ENCODE measurements at regions not wholly inside any gene's neighbourhood (a gene's known extent, or its start where the extent isn't known, plus 50 kb on each side); places are given as distances from the start of the nearest gene placed in this dataset.

DNA sequence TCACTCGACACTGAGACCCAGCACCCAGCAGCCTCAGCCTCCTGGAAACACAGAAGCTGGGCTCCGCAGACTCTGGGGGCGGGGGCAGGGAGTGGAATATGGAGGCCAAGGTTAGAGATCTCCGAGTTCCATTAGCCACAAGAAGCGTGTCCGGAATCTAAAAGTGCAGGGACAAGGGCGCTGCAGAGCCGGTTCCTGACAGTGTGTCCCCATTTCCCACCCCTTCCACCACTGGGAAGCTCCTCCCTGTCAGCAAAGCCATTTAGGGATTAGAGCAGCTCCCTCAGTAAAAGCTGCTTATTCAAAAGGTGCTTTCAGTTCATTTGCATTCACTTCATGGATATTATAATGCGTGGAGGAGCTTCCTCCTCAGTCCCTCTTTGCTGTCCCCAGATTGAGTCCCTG, 74.1 kb upstream of the HSPA9 start:
- Histone ChIP-seq H3K9me3 (no peaks in the 10 kb centered on the region), H3K27me3 (ENCODE audit: low read depth) (no peaks in the 10 kb centered on the region), H3K4me1 (peaks cover 23% of the 10 kb centered on the region), H3K4me3 (no peak overlapping the region), H3K36me3 (replicated peaks) (no peaks in the 10 kb centered on the region)
- peak; percentile 87 to 98 for DNase-seq (ENCODE audit: low spot score in 2 of 2)
- in situ Hi-C loops (cut with MboI; ENCODE audit: low sequenced_read_pairs) = no loop called here

DNA sequence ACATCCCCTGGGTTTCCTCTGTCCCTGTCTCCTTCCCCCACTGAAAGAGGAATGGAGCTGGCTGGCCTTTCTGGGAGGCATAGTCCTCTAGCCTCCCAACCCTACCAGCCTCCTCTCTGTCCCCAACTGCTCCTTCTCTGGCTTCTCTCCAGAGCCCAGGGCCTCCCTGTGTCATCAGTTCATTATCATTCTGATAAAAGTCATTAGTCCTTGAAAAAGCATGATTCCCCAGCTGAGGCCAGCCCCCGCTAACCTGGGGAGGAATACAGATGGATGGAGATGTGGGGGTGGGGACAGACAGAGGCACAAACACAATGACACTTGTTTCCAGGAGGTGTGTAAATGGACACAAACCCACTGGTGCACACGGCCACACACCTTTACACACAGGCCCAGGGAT, 73.6 kb upstream of the HSPA9 start:
- Histone ChIP-seq H3K4me3 (no peak overlapping the region), H3K9me3 (no peaks in the 10 kb centered on the region), H3K27me3 (ENCODE audit: low read depth) (no peaks in the 10 kb centered on the region), H3K36me3 (replicated peaks) (no peaks in the 10 kb centered on the region), H3K4me1 (peaks cover 23% of the 10 kb centered on the region)
- in situ Hi-C loops (cut with MboI; ENCODE audit: low sequenced_read_pairs) = no loop called here
- DNase-seq (ENCODE audit: low spot score in 2 of 2) = peak in 1 of 2 experiments; percentile 32

DNA sequence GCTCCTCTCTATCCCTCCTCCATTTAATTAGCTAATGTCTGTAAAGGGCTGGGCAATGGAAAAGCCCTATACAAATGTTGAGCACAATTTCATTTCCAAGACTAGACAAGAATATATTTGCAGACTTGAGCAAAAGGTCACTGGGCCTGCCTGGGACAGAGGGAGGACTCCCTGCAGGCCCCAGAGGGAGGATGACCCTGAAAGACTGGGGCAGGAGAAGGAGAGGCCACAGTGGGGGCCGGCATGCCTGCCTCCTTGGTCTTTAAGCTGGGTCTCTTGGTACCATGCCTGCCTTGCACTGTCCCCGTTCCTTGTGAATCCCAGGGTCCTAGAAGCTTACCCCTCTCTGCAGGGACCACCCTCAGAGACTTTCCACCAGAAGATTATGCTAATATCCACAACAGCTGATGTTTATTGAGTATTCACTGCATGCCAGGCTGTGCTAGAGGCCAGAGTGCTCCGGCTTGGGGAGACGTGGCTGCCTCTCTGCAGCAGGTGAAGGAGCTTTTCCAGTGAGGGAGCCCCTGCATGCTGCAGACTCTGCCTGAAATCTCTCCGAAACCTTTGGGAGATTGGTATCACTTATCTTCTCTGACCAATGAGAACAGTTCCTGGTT, 72.7 kb upstream of the HSPA9 start:
- Histone ChIP-seq H3K4me3 (no peak overlapping the region), H3K27me3 (ENCODE audit: low read depth) (no peaks in the 10 kb centered on the region)
- in situ Hi-C loops (cut with MboI; ENCODE audit: low sequenced_read_pairs) = no loop called here

DNA sequence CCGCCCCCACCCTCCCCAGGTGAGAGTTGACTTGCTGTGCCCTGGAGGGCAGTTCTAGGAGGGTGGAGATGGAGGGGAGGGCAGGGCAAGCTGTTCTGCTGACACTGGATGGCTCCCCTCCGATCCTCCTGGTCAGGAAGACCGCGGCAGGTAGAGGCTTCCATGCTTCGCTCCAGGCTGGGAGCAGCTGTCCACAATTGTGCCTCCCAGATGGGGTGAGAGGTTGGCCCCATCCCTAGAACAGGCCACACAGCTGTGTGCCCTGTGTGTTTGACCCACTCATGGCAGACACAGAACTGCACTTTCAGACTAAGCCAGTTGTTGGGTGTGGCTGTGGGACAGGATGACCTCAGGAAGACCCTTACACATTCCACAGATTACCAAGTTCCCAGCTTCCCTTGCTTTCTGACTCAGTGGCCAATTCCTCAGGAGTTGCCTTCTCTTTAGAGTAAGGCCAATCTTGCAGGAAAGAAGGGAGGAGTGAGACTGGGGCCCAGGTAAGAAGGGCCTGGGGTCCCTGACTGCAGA, 72.1 kb upstream of the HSPA9 start:
- Histone ChIP-seq H3K36me3 (replicated peaks) (no peaks in the 10 kb centered on the region), H3K4me3 (no peak overlapping the region), H3K4me1 (peaks cover 23% of the 10 kb centered on the region), H3K9me3 (no peaks in the 10 kb centered on the region), H3K27me3 (ENCODE audit: low read depth) (no peaks in the 10 kb centered on the region)
- in situ Hi-C loops (cut with MboI; ENCODE audit: low sequenced_read_pairs) = no loop called here
- DNase-seq (ENCODE audit: low spot score in 2 of 2) = no peak

More for the DNA sequence above, 72.7 kb upstream of the HSPA9 start:
- no peaks in the 10 kb centered on the region for H3K9me3 ChIP-seq
- DNase-seq (ENCODE audit: low spot score in 2 of 2) = peak in 1 of 2 experiments; percentile 31
- H3K4me1 ChIP-seq = peaks cover 23% of the 10 kb centered on the region
- no peaks in the 10 kb centered on the region for H3K36me3 ChIP-seq (replicated peaks)

DNA sequence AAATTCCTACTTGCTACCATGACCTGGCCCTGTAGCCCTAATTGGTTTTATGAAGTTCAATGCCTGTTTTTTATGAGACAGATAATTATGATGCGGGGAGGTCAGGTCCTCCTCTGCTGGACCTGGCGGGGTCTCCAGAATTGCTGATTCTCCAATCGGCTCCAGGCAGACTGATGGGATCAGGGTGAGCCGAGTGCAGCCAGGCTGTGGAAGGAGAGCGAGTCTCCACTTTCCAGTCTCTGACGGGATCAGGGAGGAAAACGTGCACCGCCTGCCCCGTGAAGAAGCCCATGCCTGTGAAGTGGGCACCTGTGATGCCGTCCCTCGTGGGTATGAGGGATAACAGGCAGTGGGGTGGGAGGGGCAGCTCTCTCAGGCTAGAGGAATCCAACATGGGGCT, 71.5 kb upstream of the HSPA9 start:
- Histone ChIP-seq H3K27me3 (ENCODE audit: low read depth) (no peaks in the 10 kb centered on the region), H3K9me3 (no peaks in the 10 kb centered on the region), H3K4me1 (peaks cover 23% of the 10 kb centered on the region), H3K36me3 (replicated peaks) (no peaks in the 10 kb centered on the region), H3K4me3 (no peak overlapping the region)
- no peak for DNase-seq (ENCODE audit: low spot score in 2 of 2)
- in situ Hi-C loops (cut with MboI; ENCODE audit: low sequenced_read_pairs) = no loop called here

DNA sequence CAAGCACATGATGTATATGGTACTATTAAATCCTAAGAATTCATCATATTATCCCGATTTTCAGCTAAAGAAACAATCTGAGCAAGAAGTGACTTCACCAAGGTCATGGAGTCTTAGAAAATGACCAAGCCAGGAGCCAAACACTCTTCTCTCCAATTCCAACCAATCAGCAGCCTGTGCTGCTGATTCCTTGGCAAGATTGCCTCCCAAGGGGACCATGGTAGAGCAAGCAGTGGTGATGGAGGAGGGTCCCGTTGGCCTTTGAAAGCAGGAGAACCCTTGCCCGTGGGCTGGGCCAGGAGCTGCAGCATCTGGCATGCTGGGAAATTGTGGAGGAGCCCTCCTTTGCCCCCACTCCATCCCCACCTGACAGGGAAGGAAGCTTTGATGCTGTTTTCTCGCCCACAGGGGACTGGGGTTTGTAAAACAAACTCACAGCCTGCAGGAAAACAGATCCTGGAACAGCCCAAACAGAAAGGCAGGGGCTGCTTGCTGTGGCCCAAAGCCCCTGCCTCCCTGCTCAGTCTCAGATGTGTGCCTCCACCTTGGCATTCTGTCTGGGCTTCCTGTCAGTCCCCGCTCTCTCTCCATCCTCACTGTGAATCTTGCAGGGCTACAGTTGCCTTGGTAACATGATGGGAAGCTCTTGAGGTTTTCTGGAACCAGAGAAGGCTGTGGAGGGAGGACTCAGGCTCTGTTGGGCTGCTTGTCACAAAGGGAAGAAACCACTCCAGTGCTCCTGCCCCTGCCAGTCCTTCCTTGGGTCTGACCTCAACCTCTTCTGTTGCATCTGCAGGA, 70.8 kb upstream of the HSPA9 start:
- Histone ChIP-seq H3K4me1 (peaks cover 23% of the 10 kb centered on the region), H3K36me3 (replicated peaks) (no peaks in the 10 kb centered on the region), H3K27me3 (ENCODE audit: low read depth) (no peaks in the 10 kb centered on the region), H3K9me3 (no peaks in the 10 kb centered on the region), H3K4me3 (no peak overlapping the region)
- DNase-seq (ENCODE audit: low spot score in 2 of 2) = no peak
- in situ Hi-C loops (cut with MboI; ENCODE audit: low sequenced_read_pairs) = no loop called here

DNA sequence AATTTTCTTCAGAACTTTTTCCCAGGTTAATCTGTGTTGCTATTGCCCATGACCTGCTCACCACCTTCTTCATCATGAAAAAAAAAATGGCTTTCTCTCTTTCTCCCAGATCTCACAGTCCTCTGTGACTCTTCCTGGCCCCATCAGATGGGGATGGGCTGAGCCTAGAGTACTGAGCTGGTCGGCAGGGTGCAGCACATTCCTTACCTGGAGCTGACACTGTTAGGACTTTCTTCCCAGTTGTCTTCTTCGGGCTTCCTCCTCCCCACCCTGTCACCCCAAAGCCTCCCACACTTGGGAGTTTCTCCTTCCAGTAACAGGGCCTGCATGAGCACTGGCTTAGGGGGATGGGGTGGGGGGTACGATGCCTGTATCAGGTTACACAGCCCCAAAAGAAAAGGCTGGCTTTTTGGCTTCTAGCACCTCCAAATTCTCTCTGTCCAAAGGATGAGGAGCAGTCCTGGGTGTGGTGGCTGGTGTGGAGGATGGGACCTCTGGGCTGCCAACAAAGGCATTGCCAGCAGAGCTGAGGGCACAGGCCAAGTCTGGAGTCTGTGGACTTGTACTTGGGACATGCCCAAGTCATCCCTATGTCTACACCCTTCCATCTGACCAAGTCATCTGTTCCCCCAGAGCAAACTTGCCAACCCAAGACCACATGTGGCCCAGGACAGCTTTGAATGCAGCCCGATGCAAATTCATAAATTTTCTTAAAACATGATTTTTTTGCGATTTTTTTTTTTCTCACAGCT, 68.0 kb upstream of the HSPA9 start:
- Histone ChIP-seq H3K4me1 (peaks cover 5% of the 10 kb centered on the region), H3K36me3 (replicated peaks) (no peaks in the 10 kb centered on the region), H3K4me3 (no peak overlapping the region), H3K9me3 (no peaks in the 10 kb centered on the region), H3K27me3 (ENCODE audit: low read depth) (no peaks in the 10 kb centered on the region)
- in situ Hi-C loops (cut with MboI; ENCODE audit: low sequenced_read_pairs) = no loop called here
- no peak for DNase-seq (ENCODE audit: low spot score in 2 of 2)

DNA sequence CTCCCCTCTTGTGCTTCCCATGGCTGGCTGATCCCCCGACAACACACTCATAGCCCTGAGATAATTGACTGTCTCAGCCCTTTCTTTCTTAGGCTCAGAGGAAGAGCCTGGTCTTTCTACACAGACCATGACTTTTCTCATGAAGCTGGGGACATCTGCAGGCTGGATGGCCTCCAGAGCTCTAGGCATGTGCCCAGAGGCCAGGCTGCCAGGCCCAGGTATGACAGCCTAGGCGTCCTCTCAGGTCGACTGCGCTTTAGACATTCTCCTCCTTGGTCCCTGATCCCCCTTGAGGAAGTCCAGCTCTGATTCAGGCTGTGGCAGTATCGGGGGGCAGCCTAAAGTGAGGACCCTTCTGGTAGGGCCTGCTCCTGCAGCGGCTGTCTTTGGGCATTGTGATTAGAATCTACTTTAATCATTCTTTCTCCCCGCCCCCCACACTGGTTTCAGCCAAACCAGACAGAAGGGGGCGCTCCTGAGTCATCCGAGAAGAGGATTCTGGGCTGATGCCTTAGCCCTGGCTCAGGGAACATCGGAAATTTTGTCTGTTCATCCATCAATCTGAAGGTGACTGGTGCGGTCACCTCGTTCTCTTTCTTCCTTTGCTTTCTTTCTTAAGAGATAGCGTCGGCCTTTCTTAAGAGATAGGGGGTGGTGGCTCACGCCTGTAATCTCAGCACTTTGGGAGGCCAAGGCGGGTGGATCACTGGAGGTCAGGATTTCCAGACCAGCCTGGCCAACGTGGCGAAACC, 66.5 kb upstream of the HSPA9 start:
- in situ Hi-C loops (cut with MboI; ENCODE audit: low sequenced_read_pairs) = no loop called here
- peak; percentile 66 to 96 for DNase-seq (ENCODE audit: low spot score in 2 of 2)

DNA sequence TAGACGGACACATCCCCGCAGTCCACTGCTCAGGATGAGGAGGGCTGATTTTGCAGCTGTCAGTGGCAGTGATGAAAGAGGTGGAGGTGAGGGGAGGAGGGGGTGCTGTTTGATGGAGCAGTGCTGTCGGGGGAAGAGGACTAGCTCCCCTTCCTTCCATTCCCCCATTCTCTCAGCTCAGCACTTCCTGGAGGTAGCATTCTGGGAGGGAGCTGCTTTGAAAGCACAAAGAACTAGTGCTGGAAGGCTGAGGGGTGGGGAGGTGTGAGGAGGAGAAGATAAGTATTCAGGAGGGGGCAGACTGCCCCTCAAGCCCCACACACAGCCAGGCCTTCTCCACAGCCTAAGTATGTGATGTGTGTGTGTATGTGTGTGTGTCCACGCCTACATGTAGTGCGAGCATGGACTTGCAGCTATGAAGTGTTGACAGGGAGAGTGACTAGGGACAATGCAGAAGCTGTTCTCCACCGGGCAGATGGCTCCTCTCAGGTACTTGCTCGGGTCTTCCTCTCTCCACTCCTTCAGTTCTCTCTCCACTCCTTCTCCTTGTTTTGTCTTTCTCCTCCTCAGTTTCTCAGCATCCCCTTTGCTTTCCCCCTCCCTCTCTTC, 65.5 kb upstream of the HSPA9 start:
- in situ Hi-C loops (cut with MboI; ENCODE audit: low sequenced_read_pairs) = no loop called here
- Histone ChIP-seq H3K27me3 (ENCODE audit: low read depth) (no peaks in the 10 kb centered on the region), H3K4me3 (no peak overlapping the region), H3K36me3 (replicated peaks) (no peaks in the 10 kb centered on the region), H3K4me1 (no peaks in the 10 kb centered on the region), H3K9me3 (no peaks in the 10 kb centered on the region)
- DNase-seq (ENCODE audit: low spot score in 2 of 2) = no peak

More for the DNA sequence above, 66.5 kb upstream of the HSPA9 start:
- Histone ChIP-seq H3K36me3 (replicated peaks) (no peaks in the 10 kb centered on the region), H3K27me3 (ENCODE audit: low read depth) (no peaks in the 10 kb centered on the region), H3K4me3 (no peak overlapping the region), H3K9me3 (no peaks in the 10 kb centered on the region), H3K4me1 (no peaks in the 10 kb centered on the region)

DNA sequence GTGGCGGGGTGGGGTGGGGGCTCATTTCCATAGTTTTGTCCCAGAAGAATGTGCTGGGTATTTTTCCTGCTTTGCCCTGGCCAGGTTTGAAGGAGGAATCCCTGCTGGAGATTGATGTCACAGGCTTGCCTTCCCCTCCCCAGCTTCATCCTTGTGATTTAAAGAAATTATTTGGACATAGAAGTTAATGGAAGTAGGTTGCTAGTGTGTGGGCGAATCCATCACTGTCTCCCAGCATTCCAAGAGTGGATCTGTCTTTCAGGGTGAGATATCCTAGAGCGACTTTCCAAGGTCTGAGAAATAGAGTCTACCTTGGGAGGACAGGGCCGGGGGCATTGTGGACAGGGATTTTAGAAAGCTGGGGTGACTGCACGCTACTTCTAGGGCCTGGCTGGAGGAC, 64.9 kb upstream of the HSPA9 start:
- DNase-seq (ENCODE audit: low spot score in 2 of 2) = no peak
- Histone ChIP-seq H3K4me1 (no peaks in the 10 kb centered on the region), H3K27me3 (ENCODE audit: low read depth) (no peaks in the 10 kb centered on the region), H3K36me3 (replicated peaks) (no peaks in the 10 kb centered on the region), H3K9me3 (no peaks in the 10 kb centered on the region), H3K4me3 (no peak overlapping the region)
- in situ Hi-C loops (cut with MboI; ENCODE audit: low sequenced_read_pairs) = no loop called here

DNA sequence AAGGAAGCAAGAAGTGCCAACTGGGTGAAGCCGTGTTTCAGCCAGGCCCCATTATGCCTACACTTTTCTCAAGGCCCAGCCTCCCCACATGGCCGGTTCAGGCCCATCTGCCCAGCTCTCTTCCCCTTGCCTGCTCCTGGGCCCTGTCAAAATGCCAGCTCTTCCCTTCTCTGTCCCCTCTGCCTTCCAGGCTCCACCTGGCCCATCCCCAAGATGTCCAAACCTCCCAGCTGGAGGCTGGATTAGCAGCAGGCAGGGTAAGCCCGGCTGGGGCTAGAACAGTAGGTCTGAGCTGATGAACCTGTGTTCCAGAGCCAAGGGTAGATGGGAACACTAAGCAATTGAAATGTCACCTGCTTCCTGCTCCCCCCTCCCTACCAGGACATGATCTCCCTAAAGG, 64.1 kb upstream of the HSPA9 start:
- Histone ChIP-seq H3K4me1 (no peaks in the 10 kb centered on the region), H3K27me3 (ENCODE audit: low read depth) (no peaks in the 10 kb centered on the region), H3K9me3 (no peaks in the 10 kb centered on the region), H3K4me3 (no peak overlapping the region), H3K36me3 (replicated peaks) (no peaks in the 10 kb centered on the region)
- in situ Hi-C loops (cut with MboI; ENCODE audit: low sequenced_read_pairs) = loop anchor here (10.0 kb wide), 1 partner anchor 625 kb away; no protein-coding TSS in a partner anchor
- DNase-seq (ENCODE audit: low spot score in 2 of 2) = no peak

DNA sequence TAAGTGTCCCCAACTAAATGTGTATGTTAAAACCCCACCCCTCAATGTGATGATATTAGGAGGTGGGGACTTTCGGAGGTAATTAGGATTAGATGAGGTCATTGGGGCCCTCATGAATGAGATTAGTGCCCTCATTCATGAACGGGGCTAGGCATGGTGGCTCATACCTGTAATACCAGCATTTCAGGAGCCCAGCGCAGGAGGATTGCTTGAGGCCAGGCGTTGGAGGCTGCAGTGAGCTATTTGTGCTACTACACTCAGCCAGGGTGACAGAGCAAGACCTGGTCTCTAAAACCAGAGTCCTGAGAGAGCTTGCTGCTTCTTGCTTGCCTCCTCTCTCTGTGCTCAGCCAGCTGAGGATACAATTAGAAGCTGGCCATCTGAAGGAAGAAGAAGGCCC, 62.1 kb upstream of the HSPA9 start:
- no peak for DNase-seq (ENCODE audit: low spot score in 2 of 2)
- no peaks in the 10 kb centered on the region for H3K9me3 ChIP-seq
- in situ Hi-C loops (cut with MboI; ENCODE audit: low sequenced_read_pairs) = loop anchor here (10.0 kb wide), 1 partner anchor 628 kb away; no protein-coding TSS in a partner anchor
- no peaks in the 10 kb centered on the region for H3K4me1 ChIP-seq
- no peaks in the 10 kb centered on the region for H3K36me3 ChIP-seq (replicated peaks)
- H3K4me3 ChIP-seq = no peak overlapping the region
- no peaks in the 10 kb centered on the region for H3K27me3 ChIP-seq (ENCODE audit: low read depth)

DNA sequence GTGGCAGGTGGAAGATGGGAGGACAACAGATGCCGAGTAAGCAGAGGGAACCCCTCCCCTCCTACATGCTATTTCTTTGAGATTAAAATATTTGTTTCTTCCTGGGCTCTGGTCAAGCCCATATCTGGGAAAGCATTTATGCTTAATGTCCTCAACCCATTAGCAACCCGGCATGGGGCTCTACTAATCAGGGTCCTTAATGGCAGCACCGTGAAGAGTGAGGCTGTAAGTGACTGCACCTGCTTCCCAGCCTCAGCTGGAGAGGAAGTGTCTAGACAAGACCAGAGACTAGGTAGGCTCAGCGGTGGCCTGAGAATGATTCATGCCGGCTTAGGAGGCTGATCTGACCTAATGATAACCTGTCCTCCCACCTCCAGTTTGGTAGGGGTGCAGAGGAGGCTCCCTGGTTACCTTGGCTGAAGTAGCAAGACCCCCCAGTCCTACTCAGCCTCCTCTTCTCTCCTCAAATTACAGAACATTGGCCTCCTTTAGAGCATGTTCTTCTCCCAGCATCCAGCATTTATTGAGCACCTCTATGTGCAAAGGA, 61.3 kb upstream of the HSPA9 start:
- no peak for DNase-seq (ENCODE audit: low spot score in 2 of 2)
- H3K4me1 ChIP-seq = no peaks in the 10 kb centered on the region
- no peaks in the 10 kb centered on the region for H3K9me3 ChIP-seq
- H3K27me3 ChIP-seq (ENCODE audit: low read depth) = no peaks in the 10 kb centered on the region
- in situ Hi-C loops (cut with MboI; ENCODE audit: low sequenced_read_pairs) = loop anchor here (10.0 kb wide), 1 partner anchor 628 kb away; no protein-coding TSS in a partner anchor
- H3K4me3 ChIP-seq = no peak overlapping the region
- H3K36me3 ChIP-seq (replicated peaks) = no peaks in the 10 kb centered on the region
